Upper lobe of left lung (tissue), 6 donors: ENCODE measurements at regions not wholly inside any gene's neighbourhood (a gene's known extent, or its start where the extent isn't known, plus 50 kb on each side); places are given as distances from the start of the nearest gene placed in this dataset.

Source experiments
- ATAC-seq, 2 donors: fragments of 200-7000 bp; cut with Tn5 transposase; one replicate each; pipeline ENCODE4 v1.9.1; 2022; ENCODE audit warnings: mild to moderate bottlenecking in 2 of 2, moderate library complexity in 2 of 2; ENCODE audit not compliant: low FRiP score in 2 of 2
- DNase-seq, 2 donors: peaks; one replicate each; pipeline ENCODE4 v3.0.0-alpha.2; 2019 to 2020
- H3K27ac ChIP-seq, 4 donors: fragments of 200-600 bp; sonication (generic); one replicate each; pipeline ENCODE4 v1.5.1; 2016 to 2019
- H3K27me3 ChIP-seq, 4 donors: fragments of 200-600 bp; sonication (generic); one replicate each; pipeline ENCODE4 v1.5.1; 2017 to 2019
- H3K36me3 ChIP-seq, 4 donors: fragments of 200-600 bp; sonication (generic); one replicate each; pipeline ENCODE4 v1.5.1; 2016 to 2019
- H3K4me1 ChIP-seq, 4 donors: fragments of 200-600 bp; sonication (generic); one replicate each; pipeline ENCODE4 v1.5.1; 2018 to 2019
- H3K4me3 ChIP-seq, 4 donors: fragments of 200-600 bp; sonication (generic); one replicate each; pipeline ENCODE4 v1.5.1; 2017 to 2019; ENCODE audit warnings: mild to moderate bottlenecking in 2 of 4, moderate library complexity in 1 of 4
- H3K9me3 ChIP-seq, 4 donors: fragments of 200-600 bp; sonication (generic); one replicate each; pipeline ENCODE4 v1.5.1; 2018 to 2019
- CTCF ChIP-seq, 6 experiments: fragments of 450-650 bp in 4 of 6; fragments of 200-600 bp in 2 of 6; sonication (generic) in 2 of 6; IDR thresholded peaks; one replicate each; pipeline ENCODE4 v1.5.1; 2016 to 2019; ENCODE audit warnings: antibody characterized with exemption in 6 of 6
- EP300 ChIP-seq, 4 donors: sonication (generic); formaldehyde crosslinking; IDR thresholded peaks; one replicate each; pipeline ENCODE4 v1.5.1; 2017; ENCODE audit warnings: antibody characterized with exemption in 4 of 4, control low read depth in 2 of 4
- POLR2A ChIP-seq, 4 donors: fragments of 450-650 bp; IDR thresholded peaks; one replicate each; pipeline ENCODE4 v1.5.1; 2016 to 2017; ENCODE audit warnings: antibody characterized with exemption in 4 of 4, mild to moderate bottlenecking in 2 of 4
- POLR2AphosphoS5 ChIP-seq, 2 donors: sonication (generic); formaldehyde crosslinking; IDR thresholded peaks; one replicate each; pipeline ENCODE4 v1.5.1; 2017; ENCODE audit warnings: antibody characterized with exemption in 2 of 2
- WGBS, 2 donors: methylation state at CpG; one replicate each; pipeline ENCODE4 v1.1.5; 2017 to 2018; 5-methylcytosine and 5-hydroxymethylcytosine counted together
- donor health status: DM: no; HTN: no; CAD: no; lungs with moderate emphysema.
- donor health status: DM: no; HTN: yes; CAD: no; lungs with severe emphysema.

DNA sequence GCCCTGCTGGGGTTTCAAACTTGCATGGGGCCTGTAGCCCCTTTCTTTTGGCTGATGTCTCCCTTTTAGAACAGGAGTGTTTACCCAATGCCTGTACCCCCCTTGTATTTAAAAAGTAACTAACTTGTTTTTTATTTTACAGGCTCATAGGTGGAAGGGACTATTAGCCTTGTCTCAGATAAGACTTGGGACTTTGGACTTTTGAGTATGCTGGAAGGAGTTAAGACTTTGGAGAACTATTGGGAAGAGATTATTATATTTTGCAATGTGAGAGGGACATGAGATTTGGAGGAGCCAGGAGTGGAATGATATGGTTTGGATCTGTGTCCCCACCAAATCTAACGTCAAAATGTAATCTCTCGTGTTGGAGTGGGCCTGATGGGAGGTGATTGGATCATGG, 314.9 kb upstream of the SP8 start:
- H3K4me3 ChIP-seq, result no peak overlapping the region
- H3K9me3 ChIP-seq, result no peaks in the 10 kb centered on the region
- no peak overlapping the region for H3K27ac ChIP-seq
- no peak for ATAC-seq
- 78 to 83% methylated on average over 2 of the region's 2 CpGs for WGBS, 2 donors
- TF ChIP-seq POLR2A (IDR thresholded peaks at IDR 0.05), result no peak
- no peak for TF ChIP-seq POLR2AphosphoS5 (IDR thresholded peaks at IDR 0.05)
- no peak for TF ChIP-seq CTCF (IDR thresholded peaks at IDR 0.05)
- no peak for TF ChIP-seq EP300 (IDR thresholded peaks at IDR 0.05)
- no peak for DNase-seq
- H3K4me1 ChIP-seq, result no peaks in the 10 kb centered on the region
- H3K36me3 ChIP-seq, result no peaks in the 10 kb centered on the region
- no peaks in the 10 kb centered on the region for H3K27me3 ChIP-seq

DNA sequence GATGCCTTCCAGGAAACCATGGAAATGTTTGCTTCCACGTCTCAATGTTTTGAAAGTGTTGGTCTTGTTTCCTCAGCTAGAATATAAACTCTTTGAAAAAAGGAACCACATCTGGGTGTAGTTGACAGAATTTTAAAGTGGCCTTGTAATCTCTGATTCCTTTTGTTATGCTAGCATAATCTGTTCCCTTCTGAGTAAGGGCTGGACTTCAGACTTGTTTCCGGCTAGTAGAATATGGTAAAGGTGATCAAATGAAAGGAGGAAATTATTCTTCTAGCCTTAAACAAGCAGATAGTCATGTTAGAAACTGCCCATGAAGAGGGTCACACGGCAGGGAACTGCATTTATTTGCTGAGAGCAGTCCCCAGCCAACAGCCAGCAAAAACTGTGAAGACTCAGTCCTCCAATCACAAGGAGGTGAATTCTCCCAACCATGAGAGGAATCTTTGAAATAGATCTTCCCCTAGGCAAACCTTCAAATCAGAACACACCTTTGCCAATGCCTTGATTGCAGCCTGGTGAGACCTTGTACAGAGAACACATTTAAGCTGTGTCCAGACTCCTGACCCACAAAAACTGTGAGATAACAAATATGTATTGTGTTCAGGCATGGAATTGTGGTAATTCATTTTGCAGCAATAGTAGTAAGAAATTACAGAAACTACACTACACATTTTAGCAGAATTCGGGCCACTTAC, 316.9 kb upstream of the SP8 start:
- DNase-seq, result no peak
- ATAC-seq, result no peak
- WGBS, 2 donors, result 72 to 76% methylated on average over 4 of the region's 4 CpGs

DNA sequence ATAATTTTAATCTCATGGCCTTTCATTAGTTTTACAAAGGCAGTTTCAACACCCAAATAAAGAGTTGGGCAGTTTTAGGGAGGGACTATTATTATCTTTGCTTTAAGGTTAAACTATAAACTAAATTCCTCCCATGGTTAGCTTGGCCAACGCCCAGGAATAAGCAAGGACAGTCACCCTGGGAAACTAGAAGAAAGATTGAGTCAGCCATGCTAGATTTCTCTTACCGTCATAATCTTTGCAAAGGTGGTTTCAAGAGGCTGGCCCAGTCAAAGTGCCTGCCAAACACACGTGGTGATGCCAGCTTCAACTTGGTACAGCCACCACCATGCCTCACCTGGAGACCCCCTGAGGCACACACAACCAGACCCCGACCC, 317.4 kb upstream of the SP8 start:
- no peak for TF ChIP-seq POLR2A (IDR thresholded peaks at IDR 0.05)
- no peak for TF ChIP-seq POLR2AphosphoS5 (IDR thresholded peaks at IDR 0.05)
- TF ChIP-seq CTCF (IDR thresholded peaks at IDR 0.05), result no peak
- TF ChIP-seq EP300 (IDR thresholded peaks at IDR 0.05), result no peak
- ATAC-seq (no peak), DNase-seq (no peak)
- no peaks in the 10 kb centered on the region for H3K4me1 ChIP-seq
- 79% methylated on average over 4 of the region's 4 CpGs for WGBS, 2 donors
- no peak overlapping the region for H3K4me3 ChIP-seq
- no peaks in the 10 kb centered on the region for H3K36me3 ChIP-seq
- H3K27ac ChIP-seq, result no peak overlapping the region
- no peaks in the 10 kb centered on the region for H3K9me3 ChIP-seq
- H3K27me3 ChIP-seq, result no peaks in the 10 kb centered on the region

More for the DNA sequence above, 316.9 kb upstream of the SP8 start:
- no peaks in the 10 kb centered on the region for H3K27me3 ChIP-seq
- no peaks in the 10 kb centered on the region for H3K4me1 ChIP-seq
- no peaks in the 10 kb centered on the region for H3K36me3 ChIP-seq
- TF ChIP-seq CTCF (IDR thresholded peaks at IDR 0.05) (no peak), EP300 (IDR thresholded peaks at IDR 0.05) (no peak), POLR2AphosphoS5 (IDR thresholded peaks at IDR 0.05) (no peak), POLR2A (IDR thresholded peaks at IDR 0.05) (no peak)
- no peak overlapping the region for H3K27ac ChIP-seq
- no peaks in the 10 kb centered on the region for H3K9me3 ChIP-seq
- no peak overlapping the region for H3K4me3 ChIP-seq

DNA sequence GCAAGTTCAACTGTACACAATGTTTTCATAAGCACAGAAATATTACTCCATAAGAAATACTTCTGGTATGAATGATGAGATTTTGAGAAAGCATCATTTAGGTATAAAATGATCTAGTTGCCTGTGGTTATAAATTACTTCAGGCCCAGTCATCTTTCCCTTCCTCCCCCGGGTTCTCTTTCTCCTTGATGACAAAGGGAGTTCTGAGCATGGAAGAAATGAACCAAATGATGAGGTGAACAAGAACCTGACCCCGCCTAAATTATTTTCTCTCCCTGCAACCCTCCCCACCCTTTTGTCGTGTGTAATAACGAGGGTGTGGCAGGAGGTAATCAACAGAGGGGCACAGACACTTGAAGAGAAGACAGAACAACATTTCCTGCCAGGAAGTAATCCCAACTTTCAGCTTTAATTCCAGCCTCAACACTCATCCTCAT, 319.6 kb upstream of the SP8 start:
- H3K27ac ChIP-seq, result no peak overlapping the region
- DNase-seq (no peak), ATAC-seq (no peak)
- no peak overlapping the region for H3K4me3 ChIP-seq
- WGBS, 2 donors, result 71 to 79% methylated on average over 4 of the region's 4 CpGs
- H3K4me1 ChIP-seq, result no peaks in the 10 kb centered on the region
- no peaks in the 10 kb centered on the region for H3K9me3 ChIP-seq
- H3K36me3 ChIP-seq, result no peaks in the 10 kb centered on the region
- TF ChIP-seq EP300 (IDR thresholded peaks at IDR 0.05) (no peak), CTCF (IDR thresholded peaks at IDR 0.05) (no peak), POLR2A (IDR thresholded peaks at IDR 0.05) (no peak)
- H3K27me3 ChIP-seq, result no peaks in the 10 kb centered on the region

DNA sequence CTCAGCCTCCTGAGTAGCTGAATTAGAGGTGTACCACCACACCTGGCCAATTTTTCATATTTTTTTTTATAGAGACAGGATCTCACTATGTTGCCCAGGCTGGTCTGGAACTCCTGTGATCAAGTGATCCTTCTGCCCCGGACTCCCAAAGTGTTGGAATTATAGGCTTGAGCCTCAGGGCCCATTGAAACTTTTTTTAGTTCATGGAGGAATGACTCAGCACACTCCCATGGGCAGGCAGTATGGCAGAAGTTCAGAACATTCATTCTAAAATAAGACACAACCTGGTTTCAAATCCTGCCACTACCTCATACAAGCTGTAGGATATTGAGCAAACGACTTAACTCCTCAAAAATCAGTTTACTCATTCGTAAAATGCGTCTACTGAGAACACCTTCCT, 320.4 kb upstream of the SP8 start:
- no peaks in the 10 kb centered on the region for H3K9me3 ChIP-seq
- H3K4me3 ChIP-seq, result no peak overlapping the region
- H3K36me3 ChIP-seq, result no peaks in the 10 kb centered on the region
- ATAC-seq, result no peak
- no peak for DNase-seq
- H3K27me3 ChIP-seq, result no peaks in the 10 kb centered on the region
- no peaks in the 10 kb centered on the region for H3K4me1 ChIP-seq
- no peak overlapping the region for H3K27ac ChIP-seq
- TF ChIP-seq POLR2AphosphoS5 (IDR thresholded peaks at IDR 0.05) (no peak), POLR2A (IDR thresholded peaks at IDR 0.05) (no peak), EP300 (IDR thresholded peaks at IDR 0.05) (no peak), CTCF (IDR thresholded peaks at IDR 0.05) (no peak)
- WGBS, 2 donors, result 87 to 90% methylated on average over 4 of the region's 4 CpGs
